ENCODE measurements at regions not wholly inside any gene's neighbourhood (a gene's known extent, or its start where the extent isn't known, plus 50 kb on each side); places are given as distances from the start of the nearest gene placed in this dataset.

- DNase-seq (ENCODE audit: low read depth, low spot score): no peak
These were observed 369.9 kb upstream of the ZNF507 start for GRCh38 chr19:31975461-31975860.

- no peak for DNase-seq (ENCODE audit: low read depth, low spot score)
These were observed 368.5 kb upstream of the ZNF507 start for GRCh38 chr19:31976775-31977536.

GRCh38 chr19:31979362-31979761, 366.0 kb upstream of the ZNF507 start:
- no peak for DNase-seq (ENCODE audit: low read depth, low spot score)

- no peak for DNase-seq (ENCODE audit: low read depth, low spot score)
These were observed 365.3 kb upstream of the ZNF507 start for GRCh38 chr19:31979949-31980670.

GRCh38 chr19:31980796-31981195, 364.6 kb upstream of the ZNF507 start:
- no peak for DNase-seq (ENCODE audit: low read depth, low spot score)

GRCh38 chr19:31981545-31981944, 363.9 kb upstream of the ZNF507 start:
- DNase-seq (ENCODE audit: low read depth, low spot score): no peak

- no peak for DNase-seq (ENCODE audit: low read depth, low spot score)
These were observed 361.8 kb upstream of the ZNF507 start for GRCh38 chr19:31983647-31984046.

GRCh38 chr19:31985001-31985605, 360.3 kb upstream of the ZNF507 start:
- no peak for DNase-seq (ENCODE audit: low read depth, low spot score)

GRCh38 chr19:31986951-31987350, 358.5 kb upstream of the ZNF507 start:
- DNase-seq (ENCODE audit: low read depth, low spot score): no peak

GRCh38 chr19:31988256-31988655, 357.2 kb upstream of the ZNF507 start:
- no peak for DNase-seq (ENCODE audit: low read depth, low spot score)

- DNase-seq (ENCODE audit: low read depth, low spot score): no peak
These were observed 353.3 kb upstream of the ZNF507 start for GRCh38 chr19:31991984-31992655.

- no peak for DNase-seq (ENCODE audit: low read depth, low spot score)
These were observed 352.7 kb upstream of the ZNF507 start for GRCh38 chr19:31992750-31993149.

- no peak for DNase-seq (ENCODE audit: low read depth, low spot score)
These were observed 349.9 kb upstream of the ZNF507 start for GRCh38 chr19:31995546-31995945.

- no peak for DNase-seq (ENCODE audit: low read depth, low spot score)
These were observed 335.3 kb upstream of the ZNF507 start for GRCh38 chr19:32010071-32010470.

- DNase-seq (ENCODE audit: low read depth, low spot score): no peak
These were observed 333.2 kb upstream of the ZNF507 start for GRCh38 chr19:32012206-32012605.

GRCh38 chr19:32012886-32013631, 332.4 kb upstream of the ZNF507 start:
- DNase-seq (ENCODE audit: low read depth, low spot score): no peak

- DNase-seq (ENCODE audit: low read depth, low spot score): no peak
These were observed 328.0 kb upstream of the ZNF507 start for GRCh38 chr19:32017176-32017953.

- DNase-seq (ENCODE audit: low read depth, low spot score): no peak
These were observed 327.4 kb upstream of the ZNF507 start for GRCh38 chr19:32018014-32018413.

GRCh38 chr19:32020538-32020937, 324.9 kb upstream of the ZNF507 start:
- DNase-seq (ENCODE audit: low read depth, low spot score): no peak

GRCh38 chr19:32022044-32022640, 323.3 kb upstream of the ZNF507 start:
- DNase-seq (ENCODE audit: low read depth, low spot score): no peak

All from pulmonary artery endothelial cell (primary cell).